ENCODE measurements at regions not wholly inside any gene's neighbourhood (a gene's known extent, or its start where the extent isn't known, plus 50 kb on each side); places are given as distances from the start of the nearest gene placed in this dataset.

GRCh38 chr2:221353201-221353600 is 218.9 kb downstream of the EPHA4 start:
- Histone ChIP-seq H3K27ac (no peak overlapping the region), H3K9me3 (no peaks in the 10 kb centered on the region), H3K27me3 (no peaks in the 10 kb centered on the region), H3K4me3 (no peak overlapping the region), H3K4me1 (no peaks in the 10 kb centered on the region), H3K36me3 (no peaks in the 10 kb centered on the region)
- DNase-seq (ENCODE audit: low spot score in 2 of 2), result no peak
- no peak for TF ChIP-seq POLR2A (IDR thresholded peaks at IDR 0.05)
- intact Hi-C loops (cut with DNase I; ENCODE audit: low total_unique reads), result no loop called here

- no peaks in the 10 kb centered on the region for H3K4me1 ChIP-seq
- H3K4me3 ChIP-seq, result no peak overlapping the region
- no peak for TF ChIP-seq POLR2A (IDR thresholded peaks at IDR 0.05)
- TF ChIP-seq POLR2AphosphoS5 (IDR thresholded peaks at IDR 0.05), result no peak
- no peak for TF ChIP-seq CTCF (IDR thresholded peaks at IDR 0.05)
- H3K27ac ChIP-seq, result no peak overlapping the region
- no peaks in the 10 kb centered on the region for H3K27me3 ChIP-seq
- no peaks in the 10 kb centered on the region for H3K36me3 ChIP-seq
- no peaks in the 10 kb centered on the region for H3K9me3 ChIP-seq
- DNase-seq (ENCODE audit: low spot score in 2 of 2), result no peak
- intact Hi-C loops (cut with DNase I; ENCODE audit: low total_unique reads), result no loop called here
These were observed 211.8 kb downstream of the EPHA4 start for GRCh38 chr2:221360312-221360711.

- Histone ChIP-seq H3K27ac (no peak overlapping the region), H3K27me3 (no peaks in the 10 kb centered on the region), H3K9me3 (no peaks in the 10 kb centered on the region), H3K4me3 (no peak overlapping the region), H3K36me3 (no peaks in the 10 kb centered on the region), H3K4me1 (no peaks in the 10 kb centered on the region)
- intact Hi-C loops (cut with DNase I; ENCODE audit: low total_unique reads), result no loop called here
- TF ChIP-seq POLR2A (IDR thresholded peaks at IDR 0.05) (no peak), POLR2AphosphoS5 (IDR thresholded peaks at IDR 0.05) (no peak), CTCF (IDR thresholded peaks at IDR 0.05) (no peak)
- no peak for DNase-seq (ENCODE audit: low spot score in 2 of 2)
These were observed 211.4 kb downstream of the EPHA4 start for GRCh38 chr2:221360742-221361141.

- Histone ChIP-seq H3K4me1 (no peaks in the 10 kb centered on the region), H3K27ac (no peak overlapping the region), H3K4me3 (no peak overlapping the region), H3K9me3 (no peaks in the 10 kb centered on the region), H3K27me3 (no peaks in the 10 kb centered on the region), H3K36me3 (no peaks in the 10 kb centered on the region)
- DNase-seq (ENCODE audit: low spot score in 2 of 2), result no peak
- intact Hi-C loops (cut with DNase I; ENCODE audit: low total_unique reads), result no loop called here
- no peak for TF ChIP-seq POLR2A (IDR thresholded peaks at IDR 0.05)
- no peak for TF ChIP-seq CTCF (IDR thresholded peaks at IDR 0.05)
- TF ChIP-seq POLR2AphosphoS5 (IDR thresholded peaks at IDR 0.05), result no peak
These were observed 210.5 kb downstream of the EPHA4 start for GRCh38 chr2:221361633-221362032.

- no peak overlapping the region for H3K4me3 ChIP-seq
- no peak overlapping the region for H3K27ac ChIP-seq
- H3K36me3 ChIP-seq, result no peaks in the 10 kb centered on the region
- no peaks in the 10 kb centered on the region for H3K9me3 ChIP-seq
- intact Hi-C loops (cut with DNase I; ENCODE audit: low total_unique reads), result no loop called here
- DNase-seq (ENCODE audit: low spot score in 2 of 2), result no peak
- H3K4me1 ChIP-seq, result no peaks in the 10 kb centered on the region
- TF ChIP-seq POLR2A (IDR thresholded peaks at IDR 0.05), result no peak
- no peak for TF ChIP-seq POLR2AphosphoS5 (IDR thresholded peaks at IDR 0.05)
- TF ChIP-seq CTCF (IDR thresholded peaks at IDR 0.05), result no peak
- no peaks in the 10 kb centered on the region for H3K27me3 ChIP-seq
These were observed 207.4 kb downstream of the EPHA4 start for GRCh38 chr2:221364672-221365071.

All from breast epithelium (tissue), 4 donors.